H1 (cell line): ENCODE measurements at regions not wholly inside any gene's neighbourhood (a gene's known extent, or its start where the extent isn't known, plus 50 kb on each side); places are given as distances from the start of the nearest gene placed in this dataset.

Experiments used
- GTF2F1 ChIP-seq: IDR thresholded peaks from 2 replicates; pipeline ENCODE4 v1.6.1; 2012; ENCODE audit warnings: low read depth, low read length, improper control_type of control experiment, borderline replicate concordance
- HDAC2 ChIP-seq, 2 experiments: fragments of 300-600 bp in 1 of 2; sonication (generic) in 1 of 2; IDR thresholded peaks; 2 replicates each; pipeline ENCODE4 v1.6.1; 2011 to 2012; ENCODE audit warnings: low read depth in 2 of 2, low read length in 2 of 2, mild to moderate bottlenecking in 2 of 2, moderate library complexity in 2 of 2, borderline replicate concordance in 1 of 2, inconsistent platforms in 1 of 2
- JUN ChIP-seq: IDR thresholded peaks from 2 replicates; pipeline ENCODE4 v1.6.1; 2011; ENCODE audit warnings: low read depth, mild to moderate bottlenecking, improper control_type of control experiment, low read length
- YY1 ChIP-seq: IDR thresholded peaks from 2 replicates; pipeline ENCODE4 v1.6.1; 2011; ENCODE audit warnings: low read depth, mild to moderate bottlenecking, low read length
- TF ChIP-seq, protein P1 (sequence below), 3 experiments: IDR thresholded peaks; 1 replicate in 2 of 3; 2 replicates in 1 of 3; pipeline versions ENCODE4 v1.5.1 to v1.6.1; 2011; ENCODE audit warnings: low read length in 3 of 3, mild to moderate bottlenecking in 3 of 3, inconsistent platforms in 2 of 3, low read depth in 1 of 3, moderate library complexity in 1 of 3; ENCODE audit not compliant: insufficient read depth in 1 of 3; ENCODE audit errors: control extremely low read depth in 1 of 3
- TF ChIP-seq, protein P2 (sequence below): fragments of 300-600 bp; sonication (generic); IDR thresholded peaks from 2 replicates; pipeline ENCODE4 v1.7.1; 2012; ENCODE audit warnings: low read length, moderate library complexity, mild to moderate bottlenecking, inconsistent platforms; ENCODE audit not compliant: insufficient replicate concordance
- TF ChIP-seq, protein P3 (sequence below): IDR thresholded peaks from 2 replicates; pipeline ENCODE4 v1.6.1; 2012; ENCODE audit warnings: low read length, inconsistent platforms

DNA sequence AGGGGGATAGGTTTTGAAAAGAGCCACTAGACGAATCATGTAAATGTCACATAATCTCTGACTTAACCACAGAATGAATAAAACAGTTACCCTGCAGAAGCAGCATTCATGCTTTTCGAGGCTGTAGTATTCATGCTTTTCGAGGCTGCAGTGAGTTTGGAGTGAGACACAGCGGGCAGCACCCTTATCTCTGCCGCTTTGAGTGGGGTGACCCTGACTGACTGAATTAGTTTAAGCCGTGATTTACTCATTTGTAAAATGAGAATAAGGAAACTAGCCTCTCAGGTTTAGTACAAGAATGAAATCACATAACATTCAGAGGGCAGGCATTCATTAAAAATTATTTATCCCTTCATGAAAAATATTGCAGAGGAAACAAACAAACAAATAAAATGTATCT, 92.8 kb upstream of the KMT2C start:
- TF ChIP-seq, protein P1, sequence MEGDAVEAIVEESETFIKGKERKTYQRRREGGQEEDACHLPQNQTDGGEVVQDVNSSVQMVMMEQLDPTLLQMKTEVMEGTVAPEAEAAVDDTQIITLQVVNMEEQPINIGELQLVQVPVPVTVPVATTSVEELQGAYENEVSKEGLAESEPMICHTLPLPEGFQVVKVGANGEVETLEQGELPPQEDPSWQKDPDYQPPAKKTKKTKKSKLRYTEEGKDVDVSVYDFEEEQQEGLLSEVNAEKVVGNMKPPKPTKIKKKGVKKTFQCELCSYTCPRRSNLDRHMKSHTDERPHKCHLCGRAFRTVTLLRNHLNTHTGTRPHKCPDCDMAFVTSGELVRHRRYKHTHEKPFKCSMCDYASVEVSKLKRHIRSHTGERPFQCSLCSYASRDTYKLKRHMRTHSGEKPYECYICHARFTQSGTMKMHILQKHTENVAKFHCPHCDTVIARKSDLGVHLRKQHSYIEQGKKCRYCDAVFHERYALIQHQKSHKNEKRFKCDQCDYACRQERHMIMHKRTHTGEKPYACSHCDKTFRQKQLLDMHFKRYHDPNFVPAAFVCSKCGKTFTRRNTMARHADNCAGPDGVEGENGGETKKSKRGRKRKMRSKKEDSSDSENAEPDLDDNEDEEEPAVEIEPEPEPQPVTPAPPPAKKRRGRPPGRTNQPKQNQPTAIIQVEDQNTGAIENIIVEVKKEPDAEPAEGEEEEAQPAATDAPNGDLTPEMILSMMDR (IDR thresholded peaks at IDR 0.05; ENCODE audit: control extremely low read depth in 1 of 3, insufficient read depth in 1 of 3, low read depth in 1 of 3, low read length in 3 of 3), result no peak
- TF ChIP-seq JUN, result no peak
- TF ChIP-seq YY1, result no peak
- TF ChIP-seq, protein P2, sequence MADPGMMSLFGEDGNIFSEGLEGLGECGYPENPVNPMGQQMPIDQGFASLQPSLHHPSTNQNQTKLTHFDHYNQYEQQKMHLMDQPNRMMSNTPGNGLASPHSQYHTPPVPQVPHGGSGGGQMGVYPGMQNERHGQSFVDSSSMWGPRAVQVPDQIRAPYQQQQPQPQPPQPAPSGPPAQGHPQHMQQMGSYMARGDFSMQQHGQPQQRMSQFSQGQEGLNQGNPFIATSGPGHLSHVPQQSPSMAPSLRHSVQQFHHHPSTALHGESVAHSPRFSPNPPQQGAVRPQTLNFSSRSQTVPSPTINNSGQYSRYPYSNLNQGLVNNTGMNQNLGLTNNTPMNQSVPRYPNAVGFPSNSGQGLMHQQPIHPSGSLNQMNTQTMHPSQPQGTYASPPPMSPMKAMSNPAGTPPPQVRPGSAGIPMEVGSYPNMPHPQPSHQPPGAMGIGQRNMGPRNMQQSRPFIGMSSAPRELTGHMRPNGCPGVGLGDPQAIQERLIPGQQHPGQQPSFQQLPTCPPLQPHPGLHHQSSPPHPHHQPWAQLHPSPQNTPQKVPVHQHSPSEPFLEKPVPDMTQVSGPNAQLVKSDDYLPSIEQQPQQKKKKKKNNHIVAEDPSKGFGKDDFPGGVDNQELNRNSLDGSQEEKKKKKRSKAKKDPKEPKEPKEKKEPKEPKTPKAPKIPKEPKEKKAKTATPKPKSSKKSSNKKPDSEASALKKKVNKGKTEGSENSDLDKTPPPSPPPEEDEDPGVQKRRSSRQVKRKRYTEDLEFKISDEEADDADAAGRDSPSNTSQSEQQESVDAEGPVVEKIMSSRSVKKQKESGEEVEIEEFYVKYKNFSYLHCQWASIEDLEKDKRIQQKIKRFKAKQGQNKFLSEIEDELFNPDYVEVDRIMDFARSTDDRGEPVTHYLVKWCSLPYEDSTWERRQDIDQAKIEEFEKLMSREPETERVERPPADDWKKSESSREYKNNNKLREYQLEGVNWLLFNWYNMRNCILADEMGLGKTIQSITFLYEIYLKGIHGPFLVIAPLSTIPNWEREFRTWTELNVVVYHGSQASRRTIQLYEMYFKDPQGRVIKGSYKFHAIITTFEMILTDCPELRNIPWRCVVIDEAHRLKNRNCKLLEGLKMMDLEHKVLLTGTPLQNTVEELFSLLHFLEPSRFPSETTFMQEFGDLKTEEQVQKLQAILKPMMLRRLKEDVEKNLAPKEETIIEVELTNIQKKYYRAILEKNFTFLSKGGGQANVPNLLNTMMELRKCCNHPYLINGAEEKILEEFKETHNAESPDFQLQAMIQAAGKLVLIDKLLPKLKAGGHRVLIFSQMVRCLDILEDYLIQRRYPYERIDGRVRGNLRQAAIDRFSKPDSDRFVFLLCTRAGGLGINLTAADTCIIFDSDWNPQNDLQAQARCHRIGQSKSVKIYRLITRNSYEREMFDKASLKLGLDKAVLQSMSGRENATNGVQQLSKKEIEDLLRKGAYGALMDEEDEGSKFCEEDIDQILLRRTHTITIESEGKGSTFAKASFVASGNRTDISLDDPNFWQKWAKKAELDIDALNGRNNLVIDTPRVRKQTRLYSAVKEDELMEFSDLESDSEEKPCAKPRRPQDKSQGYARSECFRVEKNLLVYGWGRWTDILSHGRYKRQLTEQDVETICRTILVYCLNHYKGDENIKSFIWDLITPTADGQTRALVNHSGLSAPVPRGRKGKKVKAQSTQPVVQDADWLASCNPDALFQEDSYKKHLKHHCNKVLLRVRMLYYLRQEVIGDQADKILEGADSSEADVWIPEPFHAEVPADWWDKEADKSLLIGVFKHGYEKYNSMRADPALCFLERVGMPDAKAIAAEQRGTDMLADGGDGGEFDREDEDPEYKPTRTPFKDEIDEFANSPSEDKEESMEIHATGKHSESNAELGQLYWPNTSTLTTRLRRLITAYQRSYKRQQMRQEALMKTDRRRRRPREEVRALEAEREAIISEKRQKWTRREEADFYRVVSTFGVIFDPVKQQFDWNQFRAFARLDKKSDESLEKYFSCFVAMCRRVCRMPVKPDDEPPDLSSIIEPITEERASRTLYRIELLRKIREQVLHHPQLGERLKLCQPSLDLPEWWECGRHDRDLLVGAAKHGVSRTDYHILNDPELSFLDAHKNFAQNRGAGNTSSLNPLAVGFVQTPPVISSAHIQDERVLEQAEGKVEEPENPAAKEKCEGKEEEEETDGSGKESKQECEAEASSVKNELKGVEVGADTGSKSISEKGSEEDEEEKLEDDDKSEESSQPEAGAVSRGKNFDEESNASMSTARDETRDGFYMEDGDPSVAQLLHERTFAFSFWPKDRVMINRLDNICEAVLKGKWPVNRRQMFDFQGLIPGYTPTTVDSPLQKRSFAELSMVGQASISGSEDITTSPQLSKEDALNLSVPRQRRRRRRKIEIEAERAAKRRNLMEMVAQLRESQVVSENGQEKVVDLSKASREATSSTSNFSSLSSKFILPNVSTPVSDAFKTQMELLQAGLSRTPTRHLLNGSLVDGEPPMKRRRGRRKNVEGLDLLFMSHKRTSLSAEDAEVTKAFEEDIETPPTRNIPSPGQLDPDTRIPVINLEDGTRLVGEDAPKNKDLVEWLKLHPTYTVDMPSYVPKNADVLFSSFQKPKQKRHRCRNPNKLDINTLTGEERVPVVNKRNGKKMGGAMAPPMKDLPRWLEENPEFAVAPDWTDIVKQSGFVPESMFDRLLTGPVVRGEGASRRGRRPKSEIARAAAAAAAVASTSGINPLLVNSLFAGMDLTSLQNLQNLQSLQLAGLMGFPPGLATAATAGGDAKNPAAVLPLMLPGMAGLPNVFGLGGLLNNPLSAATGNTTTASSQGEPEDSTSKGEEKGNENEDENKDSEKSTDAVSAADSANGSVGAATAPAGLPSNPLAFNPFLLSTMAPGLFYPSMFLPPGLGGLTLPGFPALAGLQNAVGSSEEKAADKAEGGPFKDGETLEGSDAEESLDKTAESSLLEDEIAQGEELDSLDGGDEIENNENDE, result no peak
- TF ChIP-seq, protein P3, sequence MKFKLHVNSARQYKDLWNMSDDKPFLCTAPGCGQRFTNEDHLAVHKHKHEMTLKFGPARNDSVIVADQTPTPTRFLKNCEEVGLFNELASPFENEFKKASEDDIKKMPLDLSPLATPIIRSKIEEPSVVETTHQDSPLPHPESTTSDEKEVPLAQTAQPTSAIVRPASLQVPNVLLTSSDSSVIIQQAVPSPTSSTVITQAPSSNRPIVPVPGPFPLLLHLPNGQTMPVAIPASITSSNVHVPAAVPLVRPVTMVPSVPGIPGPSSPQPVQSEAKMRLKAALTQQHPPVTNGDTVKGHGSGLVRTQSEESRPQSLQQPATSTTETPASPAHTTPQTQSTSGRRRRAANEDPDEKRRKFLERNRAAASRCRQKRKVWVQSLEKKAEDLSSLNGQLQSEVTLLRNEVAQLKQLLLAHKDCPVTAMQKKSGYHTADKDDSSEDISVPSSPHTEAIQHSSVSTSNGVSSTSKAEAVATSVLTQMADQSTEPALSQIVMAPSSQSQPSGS, result no peak
- TF ChIP-seq GTF2F1, result no peak
- no peak for TF ChIP-seq HDAC2 (IDR thresholded peaks at IDR 0.05; ENCODE audit: borderline replicate concordance in 1 of 2, low read depth in 2 of 2, low read length in 2 of 2)
